ENCODE measurements at regions not wholly inside any gene's neighbourhood (a gene's known extent, or its start where the extent isn't known, plus 50 kb on each side); places are given as distances from the start of the nearest gene placed in this dataset.
"Not testable (repeated sequence)": the region's sequence is repeated elsewhere in the genome, so short reads cannot be mapped to it uniquely, and the experiment has no call there.

- intact Hi-C loops (cut with DNase I): no loop called here
- no peak for DNase-seq (ENCODE audit: low spot score)
Measured at GRCh38 chr7:8809320-8809719, 375.9 kb downstream of the NXPH1 start.

- no peak for DNase-seq (ENCODE audit: low spot score)
- intact Hi-C loops (cut with DNase I): no loop called here
Measured at GRCh38 chr7:8817448-8818036, 384.1 kb downstream of the NXPH1 start.

GRCh38 chr7:8818406-8818805 is 385.0 kb downstream of the NXPH1 start:
- intact Hi-C loops (cut with DNase I): no loop called here
- DNase-seq (ENCODE audit: low spot score): no peak

GRCh38 chr7:8822595-8822994 is 389.2 kb downstream of the NXPH1 start:
- intact Hi-C loops (cut with DNase I): no loop called here
- no peak for DNase-seq (ENCODE audit: low spot score)

- intact Hi-C loops (cut with DNase I): no loop called here
- no peak for DNase-seq (ENCODE audit: low spot score)
Measured at GRCh38 chr7:8823486-8823885, 390.1 kb downstream of the NXPH1 start.

GRCh38 chr7:8827329-8827728 is 393.9 kb downstream of the NXPH1 start:
- intact Hi-C loops (cut with DNase I): no loop called here
- DNase-seq (ENCODE audit: low spot score): no peak

- DNase-seq (ENCODE audit: low spot score): no peak
- intact Hi-C loops (cut with DNase I): no loop called here
Measured at GRCh38 chr7:8829100-8829499, 395.7 kb downstream of the NXPH1 start.

- intact Hi-C loops (cut with DNase I): no loop called here
- DNase-seq (ENCODE audit: low spot score): no peak
Measured at GRCh38 chr7:8831376-8831775, 398.0 kb downstream of the NXPH1 start.

GRCh38 chr7:8833355-8833754 is 399.9 kb downstream of the NXPH1 start:
- DNase-seq (ENCODE audit: low spot score): no peak
- intact Hi-C loops (cut with DNase I): no loop called here

- intact Hi-C loops (cut with DNase I): no loop called here
- no peak for DNase-seq (ENCODE audit: low spot score)
Measured at GRCh38 chr7:8841171-8841570, 407.8 kb downstream of the NXPH1 start.

- intact Hi-C loops (cut with DNase I): no loop called here
- DNase-seq (ENCODE audit: low spot score): no peak
Measured at GRCh38 chr7:8871716-8872115, 438.3 kb downstream of the NXPH1 start.

- intact Hi-C loops (cut with DNase I): no loop called here
- DNase-seq (ENCODE audit: low spot score): no peak
Measured at GRCh38 chr7:8881916-8882315, 448.5 kb downstream of the NXPH1 start.

GRCh38 chr7:8885480-8886000 is 452.1 kb downstream of the NXPH1 start:
- intact Hi-C loops (cut with DNase I): no loop called here
- DNase-seq (ENCODE audit: low spot score): no peak

GRCh38 chr7:8890346-8890745 is 456.9 kb downstream of the NXPH1 start:
- DNase-seq (ENCODE audit: low spot score); intact Hi-C loops (cut with DNase I): not testable (repeated sequence)

- intact Hi-C loops (cut with DNase I): no loop called here
- DNase-seq (ENCODE audit: low spot score): no peak
Measured at GRCh38 chr7:8893775-8894174, 460.4 kb downstream of the NXPH1 start.

- intact Hi-C loops (cut with DNase I): no loop called here
- DNase-seq (ENCODE audit: low spot score): no peak
Measured at GRCh38 chr7:8906396-8907075, 473.1 kb downstream of the NXPH1 start.

- no peak for DNase-seq (ENCODE audit: low spot score)
- intact Hi-C loops (cut with DNase I): no loop called here
Measured at GRCh38 chr7:8908889-8909288, 475.5 kb downstream of the NXPH1 start.

- DNase-seq (ENCODE audit: low spot score): no peak
- intact Hi-C loops (cut with DNase I): no loop called here
Measured at GRCh38 chr7:8913682-8914081, 480.3 kb downstream of the NXPH1 start.

- intact Hi-C loops (cut with DNase I): no loop called here
- no peak for DNase-seq (ENCODE audit: low spot score)
Measured at GRCh38 chr7:8921807-8922206, 488.4 kb downstream of the NXPH1 start.

- intact Hi-C loops (cut with DNase I): no loop called here
- DNase-seq (ENCODE audit: low spot score): no peak
Measured at GRCh38 chr7:8922726-8923125, 489.3 kb downstream of the NXPH1 start.

GRCh38 chr7:8923164-8923806 is 489.9 kb downstream of the NXPH1 start:
- DNase-seq (ENCODE audit: low spot score): no peak
- intact Hi-C loops (cut with DNase I): no loop called here
